Gastroesophageal sphincter (tissue), 4 donors: ENCODE measurements at regions not wholly inside any gene's neighbourhood (a gene's known extent, or its start where the extent isn't known, plus 50 kb on each side); places are given as distances from the start of the nearest gene placed in this dataset.

Experiments used
- ATAC-seq: fragments of 150-250 bp; one replicate; pipeline ENCODE4 v1.9.1; 2016; ENCODE audit warnings: mild to moderate bottlenecking, moderate library complexity
- H3K27ac ChIP-seq, 4 donors: fragments of 200-600 bp; sonication (generic) in 3 of 4; 1 replicate in 3 of 4; 2 replicates in 1 of 4; pipeline ENCODE4 v1.5.1; 2016 to 2019
- H3K27me3 ChIP-seq: fragments of 200-600 bp; sonication (generic); one replicate; pipeline ENCODE4 v1.5.1; 2019
- H3K36me3 ChIP-seq, 2 donors: fragments of 200-600 bp; sonication (generic); one replicate each; pipeline ENCODE4 v1.5.1; 2019; ENCODE audit warnings: control low read depth in 1 of 2
- H3K4me1 ChIP-seq, 3 donors: fragments of 200-600 bp; sonication (generic); 1 replicate in 2 of 3; 2 replicates in 1 of 3; pipeline ENCODE4 v1.5.1; 2016 to 2019; ENCODE audit warnings: control low read depth in 2 of 3
- H3K4me3 ChIP-seq, 2 donors: fragments of 200-600 bp; sonication (generic); one replicate each; pipeline ENCODE4 v1.5.1; 2019; ENCODE audit warnings: mild to moderate bottlenecking in 1 of 2, moderate library complexity in 1 of 2
- H3K9me3 ChIP-seq, 3 donors: fragments of 200-600 bp; sonication (generic); one replicate each; pipeline ENCODE4 v1.5.1; 2017 to 2019; ENCODE audit warnings: control low read depth in 2 of 3
- EP300 ChIP-seq: sonication (generic); formaldehyde crosslinking; IDR thresholded peaks from one replicate; pipeline ENCODE4 v1.6.1; 2017; ENCODE audit warnings: antibody characterized with exemption, mild to moderate bottlenecking
- POLR2A ChIP-seq, 2 donors: fragments of 450-650 bp; IDR thresholded peaks; one replicate each; pipeline ENCODE4 v1.6.1; 2017; ENCODE audit warnings: antibody characterized with exemption in 2 of 2, mild to moderate bottlenecking in 2 of 2, moderate library complexity in 1 of 2
- POLR2AphosphoS5 ChIP-seq: sonication (generic); formaldehyde crosslinking; IDR thresholded peaks from one replicate; pipeline ENCODE4 v1.6.1; 2017; ENCODE audit warnings: antibody characterized with exemption
- WGBS, 2 donors: methylation state at CpG; one replicate each; pipeline ENCODE4 v1.1.5; 2018; ENCODE audit warnings: low coverage in 1 of 2; 5-methylcytosine and 5-hydroxymethylcytosine counted together
- TF ChIP-seq, protein P1 (sequence below), 4 experiments: fragments of 200-600 bp in 2 of 4; fragments of 450-650 bp in 2 of 4; sonication (generic) in 1 of 4; IDR thresholded peaks; one replicate each; pipeline ENCODE4 v1.5.1; 2017 to 2019; ENCODE audit warnings: antibody characterized with exemption in 4 of 4, mild to moderate bottlenecking in 2 of 4, moderate library complexity in 2 of 4

DNA sequence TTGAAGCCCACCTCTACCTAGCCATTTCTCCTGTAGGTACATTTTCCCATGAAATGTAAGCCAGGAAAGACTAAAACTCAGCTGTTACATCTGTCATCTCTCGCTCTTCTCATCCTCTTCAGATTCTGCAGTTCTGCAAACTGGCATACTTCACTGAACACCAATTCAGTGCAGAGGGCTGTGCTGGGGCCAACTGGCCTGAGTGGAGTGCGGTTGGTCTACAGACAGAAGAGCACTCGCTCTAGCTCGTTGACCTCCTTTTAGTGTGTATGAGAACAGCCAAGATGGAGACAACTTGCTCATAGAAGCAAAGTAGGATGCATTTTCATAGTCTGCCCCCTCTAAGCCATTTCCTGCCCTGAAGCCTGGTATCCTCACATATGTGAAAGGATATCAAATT lies 862.6 kb downstream of the BCL11A start:
- no peaks in the 10 kb centered on the region for H3K36me3 ChIP-seq
- no peaks in the 10 kb centered on the region for H3K27me3 ChIP-seq
- no peak overlapping the region for H3K4me3 ChIP-seq
- H3K27ac ChIP-seq = no peak overlapping the region
- TF ChIP-seq POLR2A (IDR thresholded peaks at IDR 0.05) = no peak
- TF ChIP-seq, protein P1, sequence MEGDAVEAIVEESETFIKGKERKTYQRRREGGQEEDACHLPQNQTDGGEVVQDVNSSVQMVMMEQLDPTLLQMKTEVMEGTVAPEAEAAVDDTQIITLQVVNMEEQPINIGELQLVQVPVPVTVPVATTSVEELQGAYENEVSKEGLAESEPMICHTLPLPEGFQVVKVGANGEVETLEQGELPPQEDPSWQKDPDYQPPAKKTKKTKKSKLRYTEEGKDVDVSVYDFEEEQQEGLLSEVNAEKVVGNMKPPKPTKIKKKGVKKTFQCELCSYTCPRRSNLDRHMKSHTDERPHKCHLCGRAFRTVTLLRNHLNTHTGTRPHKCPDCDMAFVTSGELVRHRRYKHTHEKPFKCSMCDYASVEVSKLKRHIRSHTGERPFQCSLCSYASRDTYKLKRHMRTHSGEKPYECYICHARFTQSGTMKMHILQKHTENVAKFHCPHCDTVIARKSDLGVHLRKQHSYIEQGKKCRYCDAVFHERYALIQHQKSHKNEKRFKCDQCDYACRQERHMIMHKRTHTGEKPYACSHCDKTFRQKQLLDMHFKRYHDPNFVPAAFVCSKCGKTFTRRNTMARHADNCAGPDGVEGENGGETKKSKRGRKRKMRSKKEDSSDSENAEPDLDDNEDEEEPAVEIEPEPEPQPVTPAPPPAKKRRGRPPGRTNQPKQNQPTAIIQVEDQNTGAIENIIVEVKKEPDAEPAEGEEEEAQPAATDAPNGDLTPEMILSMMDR (IDR thresholded peaks at IDR 0.05) = no peak
- no peak for TF ChIP-seq EP300
- TF ChIP-seq POLR2AphosphoS5 = no peak
- H3K4me1 ChIP-seq = no peaks in the 10 kb centered on the region
- 100% methylated on average over 2 of the region's 4 CpGs for WGBS, 2 donors
- ATAC-seq = no peak
- H3K9me3 ChIP-seq = peaks cover 0 to 7% (median 0%) of the 10 kb centered on the region in 3 donors

DNA sequence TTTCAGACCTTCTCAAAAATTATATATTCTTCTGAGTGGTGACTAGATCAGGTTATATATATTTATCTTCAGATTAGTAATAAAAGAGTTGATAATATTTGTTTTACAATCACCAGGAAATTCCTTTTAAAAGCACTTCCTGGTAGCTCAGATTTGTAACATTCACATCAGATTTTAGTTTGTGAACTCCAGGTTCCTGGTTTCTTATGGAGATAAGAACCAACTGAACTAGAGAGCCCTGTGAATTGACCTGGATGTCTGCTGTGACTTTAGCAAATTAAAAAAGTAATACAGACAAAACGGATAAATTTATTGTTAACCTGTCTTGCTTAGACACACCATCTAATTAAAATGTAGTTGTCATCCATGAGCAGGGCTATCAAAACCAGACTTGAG lies 868.7 kb downstream of the BCL11A start:
- ATAC-seq = no peak
- WGBS, 2 donors = 76 to 82% methylated on average over 1 of the region's 1 CpG
- no peak overlapping the region for H3K27ac ChIP-seq

DNA sequence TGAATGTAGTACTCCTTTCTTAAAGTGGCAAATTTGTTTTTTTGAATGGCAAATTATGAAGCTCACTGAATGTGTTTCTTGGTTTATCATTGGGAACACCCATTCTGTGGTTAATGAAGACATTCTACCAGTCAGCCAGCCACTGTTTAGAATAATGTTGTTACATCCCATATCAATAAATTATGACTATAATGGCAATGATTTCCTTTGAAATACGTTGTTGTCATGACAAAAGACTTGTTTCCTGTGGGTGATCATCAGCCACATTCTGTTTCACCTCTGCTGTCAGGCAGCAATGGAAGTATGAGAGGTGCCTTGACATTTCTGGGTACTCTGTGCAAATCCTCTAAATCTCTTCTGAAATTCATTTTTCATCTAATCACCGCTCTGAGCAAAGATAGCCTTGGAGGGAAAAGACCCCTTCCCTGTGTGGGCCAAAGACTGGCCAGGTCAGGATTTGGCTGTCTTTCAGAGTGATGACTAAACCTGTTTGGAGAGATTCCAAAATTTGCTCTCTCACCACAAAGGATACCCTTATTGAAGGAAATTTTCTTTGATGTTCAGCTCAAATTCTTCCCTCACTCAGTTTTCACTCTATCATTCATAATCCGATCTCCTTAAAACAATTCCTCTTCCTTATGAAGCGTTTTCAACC lies 869.2 kb downstream of the BCL11A start:
- H3K27me3 ChIP-seq = no peaks in the 10 kb centered on the region
- H3K27ac ChIP-seq = no peak overlapping the region
- WGBS, 2 donors = 37 to 61% methylated on average over 3 to 4 of the region's 4 CpGs
- H3K4me3 ChIP-seq = no peak overlapping the region
- ATAC-seq = no peak
- H3K4me1 ChIP-seq = no peaks in the 10 kb centered on the region
- TF ChIP-seq POLR2AphosphoS5 (no peak), POLR2A (IDR thresholded peaks at IDR 0.05) (no peak), EP300 (no peak)
- TF ChIP-seq, protein P1 (IDR thresholded peaks at IDR 0.05) = no peak
- H3K9me3 ChIP-seq = peaks cover 0 to 3% (median 0%) of the 10 kb centered on the region in 3 donors
- H3K36me3 ChIP-seq = no peaks in the 10 kb centered on the region

More for the DNA sequence above, 868.7 kb downstream of the BCL11A start:
- H3K4me1 ChIP-seq = no peaks in the 10 kb centered on the region
- no peaks in the 10 kb centered on the region for H3K36me3 ChIP-seq
- no peak overlapping the region for H3K4me3 ChIP-seq
- TF ChIP-seq, protein P1 (IDR thresholded peaks at IDR 0.05) = no peak
- TF ChIP-seq POLR2AphosphoS5 = no peak
- TF ChIP-seq POLR2A (IDR thresholded peaks at IDR 0.05) = no peak
- TF ChIP-seq EP300 = no peak
- H3K9me3 ChIP-seq = peaks cover 0 to 3% (median 0%) of the 10 kb centered on the region in 3 donors
- H3K27me3 ChIP-seq = no peaks in the 10 kb centered on the region

DNA sequence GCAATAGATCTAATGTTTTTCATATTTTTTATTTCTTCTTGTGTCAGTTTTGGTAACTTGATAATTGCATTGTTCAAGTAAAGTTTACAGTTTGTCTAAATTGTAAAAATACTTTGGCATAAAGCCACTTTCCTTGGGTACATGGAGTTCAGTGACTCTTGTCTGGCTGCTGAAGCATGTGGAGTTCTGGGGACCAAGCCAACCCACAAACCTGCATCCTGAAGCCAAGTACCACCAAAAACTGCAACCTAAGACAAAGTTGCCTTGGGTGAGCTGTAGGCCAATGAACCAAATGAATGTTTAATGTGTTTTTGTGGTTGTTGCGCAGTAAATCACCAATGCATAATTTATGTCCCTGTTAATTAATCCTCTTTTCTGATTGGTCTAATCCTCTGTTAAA lies 872.6 kb downstream of the BCL11A start:
- ATAC-seq = no peak
- H3K9me3 ChIP-seq = peaks cover 0 to 3% (median 0%) of the 10 kb centered on the region in 3 donors
- TF ChIP-seq EP300 (no peak), POLR2A (IDR thresholded peaks at IDR 0.05) (no peak), POLR2AphosphoS5 (no peak)
- TF ChIP-seq, protein P1 (IDR thresholded peaks at IDR 0.05) = no peak
- no peak overlapping the region for H3K4me3 ChIP-seq
- no peak overlapping the region for H3K27ac ChIP-seq
- no peaks in the 10 kb centered on the region for H3K4me1 ChIP-seq
- WGBS, 2 donors = 90 to 100% methylated on average over 1 of the region's 1 CpG
- no peaks in the 10 kb centered on the region for H3K27me3 ChIP-seq
- H3K36me3 ChIP-seq = no peaks in the 10 kb centered on the region

DNA sequence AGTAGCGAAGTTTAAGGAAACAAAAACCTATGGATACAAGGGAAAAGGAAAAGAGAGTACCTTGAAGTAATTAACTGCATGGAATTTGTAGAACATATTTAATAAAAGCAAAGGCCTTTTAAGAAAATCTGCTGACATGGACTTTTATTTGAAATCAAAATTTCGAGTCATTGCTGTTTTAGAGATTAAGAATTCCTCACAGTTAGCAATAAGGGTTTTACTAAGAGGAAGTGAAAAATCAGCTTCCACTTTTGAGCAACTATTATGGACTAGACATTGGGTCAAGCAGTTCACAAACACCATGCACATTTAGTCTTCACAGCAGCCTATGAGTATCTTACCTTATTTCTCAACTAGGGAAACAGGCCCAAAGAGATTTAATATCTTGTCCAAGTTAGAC lies 876.3 kb downstream of the BCL11A start:
- no peak overlapping the region for H3K4me3 ChIP-seq
- H3K9me3 ChIP-seq = peaks cover 0 to 3% (median 0%) of the 10 kb centered on the region in 3 donors
- no peaks in the 10 kb centered on the region for H3K27me3 ChIP-seq
- no peak overlapping the region for H3K27ac ChIP-seq
- TF ChIP-seq EP300 = no peak
- TF ChIP-seq, protein P1 (IDR thresholded peaks at IDR 0.05) = no peak
- no peak for TF ChIP-seq POLR2A (IDR thresholded peaks at IDR 0.05)
- no peak for TF ChIP-seq POLR2AphosphoS5
- H3K4me1 ChIP-seq = no peaks in the 10 kb centered on the region
- no peaks in the 10 kb centered on the region for H3K36me3 ChIP-seq
- no peak for ATAC-seq
- 40 to 73% methylated on average over 1 to 2 of the region's 2 CpGs for WGBS, 2 donors
